SK-N-SH treated with all-trans-retinoic acid at 6 μM for 48 hours (cell line): ENCODE measurements at regions not wholly inside any gene's neighbourhood (a gene's known extent, or its start where the extent isn't known, plus 50 kb on each side); places are given as distances from the start of the nearest gene placed in this dataset.

Source experiments
- SNAI2 ChIP-seq: fragments of 250-450 bp; sonication (Bioruptor Pico); IDR thresholded peaks from 2 replicates; pipeline ENCODE4 v1.5.0; 2020; ENCODE audit warnings: mild to moderate bottlenecking, moderate library complexity
- ZFP3 ChIP-seq: fragments of 250-450 bp; sonication (Bioruptor Pico); IDR thresholded peaks from 2 replicates; pipeline ENCODE4 v1.5.0; 2020; ENCODE audit warnings: mild to moderate bottlenecking, moderate library complexity

DNA sequence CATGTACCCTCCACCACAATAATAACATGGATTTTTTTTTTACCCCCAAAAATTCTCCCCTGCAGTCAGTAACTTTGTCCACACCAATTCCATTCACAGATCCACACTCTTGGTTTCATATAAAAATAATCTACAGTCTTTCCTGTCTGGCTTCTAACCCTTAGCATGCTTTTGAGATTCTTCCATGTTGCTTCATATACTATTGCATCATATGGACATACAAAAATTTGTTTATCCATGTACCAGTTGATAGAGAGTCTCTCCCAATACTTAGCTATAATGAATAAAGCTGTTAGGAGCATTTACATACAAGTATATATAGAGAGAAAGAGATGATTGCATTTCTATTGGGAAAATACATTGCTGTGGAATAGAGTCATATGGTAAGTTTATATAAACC is 575.0 kb downstream of the XPNPEP1 start:
- no peak for TF ChIP-seq ZFP3 (CRISPR knock-in tag)
- TF ChIP-seq SNAI2 (CRISPR knock-in tag): no peak
